Stromal cell of bone marrow (primary cell): ENCODE measurements at regions not wholly inside any gene's neighbourhood (a gene's known extent, or its start where the extent isn't known, plus 50 kb on each side); places are given as distances from the start of the nearest gene placed in this dataset.

ENCODE experiments used
- DNase-seq: peaks from one replicate; pipeline ENCODE4 v3.0.0-alpha.2; 2012; ENCODE audit warnings: low read depth

GRCh38 chr18:70994116-70994515, 705.3 kb downstream of the SOCS6 start:
- no peak for DNase-seq

- no peak for DNase-seq
Measured at GRCh38 chr18:70991577-70991976, 702.7 kb downstream of the SOCS6 start.

- no peak for DNase-seq
Measured at GRCh38 chr18:70985948-70986347, 697.1 kb downstream of the SOCS6 start.

GRCh38 chr18:70982292-70982691, 693.4 kb downstream of the SOCS6 start:
- DNase-seq: no peak

- no peak for DNase-seq
Measured at GRCh38 chr18:70981400-70982140, 692.7 kb downstream of the SOCS6 start.

GRCh38 chr18:70973626-70974025, 684.8 kb downstream of the SOCS6 start:
- DNase-seq: no peak

- DNase-seq: no peak
Measured at GRCh38 chr18:70966419-70966818, 677.6 kb downstream of the SOCS6 start.

GRCh38 chr18:70961939-70962338, 673.1 kb downstream of the SOCS6 start:
- DNase-seq: no peak

GRCh38 chr18:70956554-70956953, 667.7 kb downstream of the SOCS6 start:
- DNase-seq: no peak

- no peak for DNase-seq
Measured at GRCh38 chr18:70936160-70936559, 647.3 kb downstream of the SOCS6 start.

GRCh38 chr18:70931942-70932814, 643.3 kb downstream of the SOCS6 start:
- DNase-seq: peak; percentile 4

- no peak for DNase-seq
Measured at GRCh38 chr18:70920840-70921374, 632.1 kb downstream of the SOCS6 start.

- DNase-seq: no peak
Measured at GRCh38 chr18:70907673-70908072, 618.8 kb downstream of the SOCS6 start.

- DNase-seq: no peak
Measured at GRCh38 chr18:70892381-70892780, 603.5 kb downstream of the SOCS6 start.

GRCh38 chr18:70870292-70870691, 581.4 kb downstream of the SOCS6 start:
- no peak for DNase-seq

GRCh38 chr18:70848329-70848728, 559.5 kb downstream of the SOCS6 start:
- no peak for DNase-seq

- DNase-seq: no peak
Measured at GRCh38 chr18:70840649-70841048, 551.8 kb downstream of the SOCS6 start.

GRCh38 chr18:70827632-70828031, 538.8 kb downstream of the SOCS6 start:
- no peak for DNase-seq

- no peak for DNase-seq
Measured at GRCh38 chr18:70826571-70826970, 537.7 kb downstream of the SOCS6 start.

- DNase-seq: no peak
Measured at GRCh38 chr18:70822691-70823090, 533.8 kb downstream of the SOCS6 start.

GRCh38 chr18:70822117-70822516, 533.3 kb downstream of the SOCS6 start:
- DNase-seq: no peak

- DNase-seq: no peak
Measured at GRCh38 chr18:70808481-70809056, 519.7 kb downstream of the SOCS6 start.
